PC-3 (cell line): ENCODE measurements at regions not wholly inside any gene's neighbourhood (a gene's known extent, or its start where the extent isn't known, plus 50 kb on each side); places are given as distances from the start of the nearest gene placed in this dataset.
"Not testable (repeated sequence)": the region's sequence is repeated elsewhere in the genome, so short reads cannot be mapped to it uniquely, and the experiment has no call there.

Experiments used
- CTCF ChIP-seq: fragments of 300-600 bp; sonication (generic); conservative IDR thresholded peaks from 2 replicates; pipeline ENCODE4 v1.5.1; 2017; ENCODE audit warnings: antibody characterized with exemption, low read depth, mild to moderate bottlenecking, low read length
- EZH2 ChIP-seq: fragments of 300-600 bp; sonication (generic); IDR thresholded peaks from one replicate; pipeline ENCODE4 v1.6.1; 2017; ENCODE audit warnings: antibody characterized with exemption, mild to moderate bottlenecking, low read length; ENCODE audit not compliant: unreplicated experiment
- EZH2phosphoT487 ChIP-seq: fragments of 300-600 bp; sonication (generic); IDR thresholded peaks from 2 replicates; pipeline ENCODE4 v1.6.1; 2018; ENCODE audit warnings: mild to moderate bottlenecking, antibody characterized with exemption, low read length, borderline replicate concordance

GRCh38 chr22:16090991-16091390 is 401.2 kb downstream of the POTEH start:
- not testable (repeated sequence) for TF ChIP-seq CTCF, EZH2, EZH2phosphoT487
